GM04504 (cell line): ENCODE measurements at regions not wholly inside any gene's neighbourhood (a gene's known extent, or its start where the extent isn't known, plus 50 kb on each side); places are given as distances from the start of the nearest gene placed in this dataset.
A peak's percentile ranks its signal among the peaks of the same experiment; 100 is the strongest.
"Not testable (repeated sequence)": the region's sequence is repeated elsewhere in the genome, so short reads cannot be mapped to it uniquely, and the experiment has no call there.

Experiments used
- DNase-seq: peaks from one replicate; pipeline ENCODE4 v3.0.0-alpha.2; 2012; ENCODE audit warnings: low read depth

DNA sequence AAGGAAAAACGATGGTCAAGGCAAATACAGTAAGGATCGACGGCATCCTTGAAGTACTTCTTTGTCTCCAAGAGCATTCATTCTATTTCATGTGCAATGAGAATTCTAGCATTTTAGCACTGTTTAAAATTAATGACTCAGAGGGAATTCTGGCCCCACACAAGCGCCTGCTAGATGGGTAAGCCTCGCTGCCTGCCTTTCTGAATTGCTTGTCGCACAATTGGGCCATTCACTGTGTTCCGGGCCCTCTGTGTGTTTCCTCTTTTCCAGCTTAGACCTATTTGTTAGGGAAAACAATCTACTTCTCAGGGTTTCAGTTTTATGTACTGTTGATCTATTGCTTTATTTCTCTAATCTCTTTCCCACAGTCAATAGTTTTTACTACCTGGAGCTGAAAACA, 204.7 kb upstream of the ZNF32 start:
- no peak for DNase-seq

DNA sequence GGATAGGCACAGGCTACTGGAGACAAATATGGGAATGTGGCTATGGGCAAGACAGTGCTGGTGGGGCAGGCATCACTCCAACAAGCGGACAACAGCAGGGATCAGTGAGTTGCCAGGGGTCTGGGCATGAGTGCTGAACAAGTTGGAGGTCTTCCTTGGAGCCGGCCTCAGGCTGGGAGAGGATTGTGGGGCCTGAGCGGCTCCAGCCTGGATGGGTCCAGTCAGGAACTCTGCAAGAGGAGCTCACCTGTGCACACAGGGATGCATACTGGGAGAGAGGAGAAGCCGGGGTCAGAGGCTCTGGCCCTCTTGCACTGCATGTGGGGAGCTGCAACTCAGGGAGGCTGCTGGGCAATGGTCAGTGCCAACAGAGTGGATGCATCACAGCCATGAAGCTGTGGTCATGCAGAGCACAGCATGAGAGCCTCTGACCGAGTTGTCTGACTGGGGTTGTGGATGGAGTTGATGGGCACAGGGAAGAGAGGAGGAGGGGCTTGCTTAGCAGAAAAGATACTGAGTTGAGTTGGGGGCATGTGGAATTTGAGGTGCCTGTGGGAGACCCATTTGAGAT, 204.0 kb upstream of the ZNF32 start:
- no peak for DNase-seq

DNA sequence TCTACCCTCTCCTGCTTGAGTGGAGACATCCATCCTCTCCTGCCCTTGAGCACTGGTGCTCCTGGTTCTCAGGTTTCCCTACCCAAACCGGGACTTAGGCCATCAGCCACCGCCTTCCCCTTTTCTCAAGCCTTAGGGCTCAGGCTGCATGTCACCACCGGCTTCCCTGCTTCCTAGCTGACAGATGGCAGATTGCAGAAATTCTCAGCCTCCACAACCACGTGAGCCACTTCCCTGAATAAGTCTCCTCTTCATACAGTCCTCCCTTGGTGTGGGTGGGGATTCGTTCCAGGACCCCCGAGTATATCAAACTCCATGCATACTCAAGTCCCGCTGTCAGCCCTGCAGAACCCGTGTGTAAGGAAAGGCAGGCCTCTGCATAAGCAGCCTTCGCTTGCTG, 203.5 kb upstream of the ZNF32 start:
- DNase-seq, result no peak

DNA sequence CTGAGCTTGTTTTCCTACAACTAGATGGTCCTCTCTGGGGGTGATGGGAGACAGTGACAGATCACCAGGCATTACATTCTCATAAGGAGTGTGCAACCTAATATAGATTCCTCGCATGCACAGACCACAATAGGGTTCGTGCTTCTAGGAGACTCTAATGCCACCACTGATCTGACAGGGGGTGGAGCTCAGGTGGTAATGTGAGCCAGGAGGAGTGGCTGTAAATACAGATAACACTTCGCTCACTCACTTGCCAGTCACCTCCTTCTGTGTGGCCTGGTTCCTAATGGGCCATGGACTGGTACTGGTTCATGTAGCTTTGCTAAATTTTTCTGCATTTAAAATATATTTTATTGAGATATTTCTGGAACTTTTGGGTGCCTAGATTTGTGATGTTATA, 202.3 kb upstream of the ZNF32 start:
- no peak for DNase-seq

DNA sequence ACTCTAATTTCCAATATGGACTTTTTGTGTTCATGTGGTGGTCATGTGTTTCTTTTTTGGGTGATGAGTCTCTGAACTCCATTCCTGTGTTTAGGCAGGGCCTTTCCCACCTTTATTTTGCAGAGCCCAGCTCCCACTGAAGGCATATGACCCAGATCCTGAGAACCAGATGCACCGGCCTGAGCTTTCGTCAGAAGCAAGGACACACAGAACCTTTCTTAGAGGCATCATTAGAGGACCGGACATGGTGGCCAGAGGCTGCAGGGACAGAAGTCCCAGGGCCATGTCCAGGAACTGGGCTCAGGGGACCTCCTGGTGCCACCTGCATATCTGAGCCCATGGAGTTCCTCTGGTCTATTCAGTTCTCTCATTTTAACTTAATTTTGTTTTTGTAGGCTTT, 200.9 kb upstream of the ZNF32 start:
- no peak for DNase-seq

DNA sequence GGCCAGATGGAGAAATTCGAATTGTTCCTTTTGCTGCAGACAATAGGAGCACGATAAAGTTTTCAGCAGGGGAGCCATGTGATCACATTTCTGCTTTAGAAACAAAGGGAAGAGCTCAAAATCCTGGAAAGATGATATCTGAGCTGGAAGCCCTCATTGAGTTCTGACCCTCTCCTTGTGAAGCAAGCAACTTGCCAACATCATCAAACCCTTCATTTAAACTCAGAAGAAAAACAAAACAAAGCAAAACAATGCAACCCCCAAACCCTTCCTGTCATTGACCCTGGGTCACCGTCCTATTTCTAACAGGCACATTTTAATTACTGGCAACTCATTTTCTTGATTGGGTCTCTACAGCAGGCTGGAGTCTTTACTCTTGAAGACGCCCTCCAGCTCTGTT, 198.3 kb upstream of the ZNF32 start:
- no peak for DNase-seq

DNA sequence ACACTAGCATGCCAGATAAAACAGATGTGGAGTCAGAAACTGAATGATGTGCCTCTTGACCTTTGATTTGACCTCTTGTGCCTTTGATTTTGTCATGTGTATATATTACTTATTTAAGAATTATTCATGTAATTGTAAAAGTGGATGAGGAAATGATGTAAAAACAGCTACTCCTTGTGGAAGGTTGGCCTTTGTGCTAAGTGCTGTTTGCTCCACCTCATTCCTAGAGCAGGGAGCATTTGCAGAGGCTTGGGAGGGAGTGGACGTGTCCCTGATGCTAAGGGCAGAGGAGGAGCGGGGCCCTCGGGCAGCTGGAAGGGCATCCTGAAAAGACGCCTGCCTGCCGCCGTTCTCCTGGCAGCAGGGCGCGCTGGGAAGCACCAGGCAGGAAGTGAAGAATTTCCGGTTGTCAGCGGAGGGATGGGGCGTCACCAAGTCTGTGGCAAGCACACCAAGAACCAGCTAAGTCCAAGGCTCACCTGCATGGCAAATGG, 197.6 kb upstream of the ZNF32 start:
- DNase-seq, result no peak

DNA sequence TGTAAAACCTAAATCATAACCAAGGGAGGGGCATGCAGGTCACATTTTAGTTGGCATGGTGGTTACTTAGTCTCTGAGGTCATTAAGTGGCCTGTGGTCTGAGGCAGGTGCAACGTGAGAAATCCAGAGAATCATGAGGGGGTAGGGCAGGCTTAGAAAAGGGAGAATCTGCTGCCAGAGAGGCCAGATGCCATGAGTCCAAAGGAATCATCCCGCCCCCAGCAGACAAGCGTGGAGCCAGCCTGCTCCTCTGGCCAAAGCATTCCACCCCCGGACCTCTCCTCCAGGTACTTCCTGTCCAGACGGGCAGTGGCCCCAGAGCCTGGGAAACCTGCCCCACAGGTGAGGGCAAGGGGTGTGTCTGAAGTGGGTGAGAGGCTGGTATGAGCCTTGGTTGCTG, 196.4 kb upstream of the ZNF32 start:
- DNase-seq, result no peak

DNA sequence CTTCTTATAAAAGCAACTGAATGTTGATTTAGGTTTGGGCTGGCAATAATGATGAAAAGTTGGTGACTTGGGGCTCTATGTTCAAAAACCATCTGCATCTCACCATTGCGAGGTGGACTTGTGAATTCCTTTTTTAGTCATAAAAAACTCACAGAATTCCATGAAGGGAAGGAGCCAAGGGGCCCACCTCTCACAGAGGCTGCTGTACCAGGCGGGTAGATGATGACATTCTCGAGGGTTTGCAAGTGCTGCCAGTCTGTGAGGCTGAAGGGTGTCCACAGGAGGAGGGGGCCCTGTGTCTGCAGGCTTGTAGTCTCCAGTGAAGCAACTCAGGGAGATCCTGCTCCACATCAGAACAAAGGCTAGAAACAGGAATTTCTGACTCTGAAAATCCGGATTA, 195.5 kb upstream of the ZNF32 start:
- no peak for DNase-seq

DNA sequence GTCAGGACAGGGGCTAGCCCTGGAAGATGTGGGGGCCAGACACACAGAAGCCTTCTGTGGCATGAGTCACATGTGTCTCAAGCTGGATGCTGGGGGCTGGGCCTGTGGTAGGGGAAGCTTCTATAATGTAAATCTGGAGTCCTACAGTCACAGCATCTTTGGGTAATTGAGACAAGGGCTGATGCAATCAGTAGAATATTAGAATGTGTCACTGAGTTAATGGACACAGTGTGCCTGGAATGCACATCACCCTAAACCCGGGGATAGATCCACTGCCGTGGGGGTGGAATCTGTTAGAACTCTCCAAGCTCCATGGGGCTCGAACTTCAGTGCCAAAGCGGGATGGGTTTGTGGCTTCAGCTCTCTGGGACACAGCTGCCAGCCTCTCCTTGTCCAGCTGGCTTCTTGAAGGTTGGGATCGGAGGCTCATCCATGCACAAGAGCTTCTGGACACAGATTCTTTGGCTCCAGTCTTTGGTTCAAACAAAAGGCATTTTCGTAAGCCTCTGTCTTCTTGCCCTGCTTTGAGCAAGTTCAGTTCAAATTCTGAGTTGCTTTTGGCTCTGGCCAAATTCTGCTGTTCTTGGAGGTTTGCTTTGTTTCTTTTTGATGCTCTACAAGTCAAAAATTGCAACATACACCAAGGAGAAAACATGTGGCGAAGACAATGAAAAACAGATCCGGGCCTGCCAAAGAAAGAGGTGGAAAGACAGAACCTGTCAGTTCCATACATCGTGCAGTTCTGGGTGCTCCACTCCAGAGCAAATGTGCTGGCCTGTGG, 194.8 kb upstream of the ZNF32 start:
- peak; percentile 66 for DNase-seq

DNA sequence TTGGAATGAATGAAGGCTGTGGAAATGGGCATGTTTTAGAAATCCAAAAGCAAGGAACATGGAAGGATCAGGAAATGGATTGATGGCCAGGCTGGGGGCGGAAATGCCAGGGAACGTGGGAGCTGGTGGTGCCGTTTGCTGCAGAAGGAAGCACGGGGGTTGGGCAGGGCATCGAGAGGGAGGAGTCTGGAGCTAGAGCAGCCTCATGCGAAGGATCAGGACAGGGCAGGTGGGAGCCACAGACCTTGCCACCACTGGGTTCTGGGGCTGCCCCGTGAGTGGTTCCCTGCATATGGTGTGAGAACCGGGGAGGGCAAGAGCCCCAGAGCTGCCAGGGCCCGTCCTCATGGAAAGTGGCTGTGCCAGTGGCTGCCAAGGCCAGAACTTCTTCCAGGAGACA, 193.8 kb upstream of the ZNF32 start:
- DNase-seq, result no peak

DNA sequence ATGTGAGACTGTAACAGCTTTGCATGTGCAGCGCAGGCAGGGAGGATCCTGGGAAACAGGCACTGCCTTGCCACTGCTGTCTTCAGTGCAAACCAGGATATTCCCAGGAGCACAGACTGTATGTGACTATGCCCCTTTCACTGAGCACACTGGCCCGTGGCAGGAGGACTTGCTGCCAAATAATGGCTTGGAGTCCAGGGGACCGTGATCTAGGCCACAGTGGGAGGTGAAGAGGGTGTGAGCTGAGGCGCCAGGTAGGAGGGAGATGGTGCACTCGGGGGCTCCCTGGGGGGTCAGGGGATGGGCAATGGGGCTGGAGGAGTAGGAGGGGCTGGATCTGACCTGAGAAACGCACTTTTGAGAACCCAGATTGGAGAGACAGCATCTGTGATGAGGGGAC, 193.4 kb upstream of the ZNF32 start:
- DNase-seq, result no peak

DNA sequence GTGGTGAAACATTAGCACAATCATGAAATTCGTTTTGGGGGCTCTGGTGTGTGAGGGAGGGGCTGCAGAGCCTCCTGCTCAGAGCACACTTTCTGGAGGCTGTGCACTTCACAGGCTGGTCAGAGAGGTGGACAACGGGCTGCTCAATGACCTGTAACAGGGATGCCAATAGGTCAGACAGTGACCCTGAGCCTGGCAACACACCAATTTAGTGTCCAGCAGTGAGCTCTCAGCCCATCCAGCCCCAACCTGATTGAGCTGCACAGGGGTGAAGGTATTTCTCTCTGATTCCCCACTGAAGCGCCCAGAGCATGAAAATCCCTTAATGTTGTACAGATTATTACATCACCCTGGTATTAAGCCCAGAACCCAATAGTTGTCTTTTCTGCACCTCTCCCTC, 191.3 kb upstream of the ZNF32 start:
- DNase-seq, result no peak

DNA sequence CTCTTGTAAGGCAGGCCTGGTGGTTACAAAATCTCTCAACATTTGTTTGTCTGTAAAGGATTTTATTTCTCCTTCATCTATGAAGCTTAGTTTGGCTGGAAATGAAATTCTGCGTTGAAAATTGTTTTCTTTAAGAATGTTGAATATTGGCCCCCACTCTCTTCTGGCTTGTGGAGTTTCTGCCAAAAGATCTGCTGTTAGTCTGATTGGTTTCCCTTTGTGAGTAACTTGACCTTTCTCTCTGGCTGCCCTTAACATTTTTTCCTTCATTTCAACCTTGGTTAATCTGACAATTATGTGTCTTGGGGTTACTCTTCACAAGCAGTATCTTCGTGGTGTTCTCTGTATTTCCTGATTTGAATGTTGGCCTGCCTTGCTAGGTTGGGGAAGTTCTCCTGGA, 186.1 kb upstream of the ZNF32 start:
- not testable (repeated sequence) for DNase-seq

DNA sequence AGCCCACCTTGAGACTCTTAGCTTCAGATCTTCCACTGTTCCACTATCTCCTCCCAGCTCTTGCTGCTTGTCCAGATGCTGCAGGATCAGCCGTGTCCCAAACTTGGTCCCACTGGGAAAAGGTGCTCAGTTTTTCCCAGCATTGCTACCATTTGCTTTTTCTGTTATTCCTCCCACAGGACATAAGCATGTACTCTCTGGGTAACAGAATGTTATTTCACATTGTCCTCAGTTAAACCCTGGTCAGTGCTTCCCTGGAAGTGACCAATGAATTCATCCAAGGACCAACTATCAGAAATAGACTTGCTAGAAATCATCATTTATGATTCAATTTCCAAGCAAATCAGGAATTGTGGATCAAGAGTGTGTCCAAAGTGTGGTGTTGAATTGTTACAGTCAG, 179.2 kb upstream of the ZNF32 start:
- DNase-seq, result no peak

DNA sequence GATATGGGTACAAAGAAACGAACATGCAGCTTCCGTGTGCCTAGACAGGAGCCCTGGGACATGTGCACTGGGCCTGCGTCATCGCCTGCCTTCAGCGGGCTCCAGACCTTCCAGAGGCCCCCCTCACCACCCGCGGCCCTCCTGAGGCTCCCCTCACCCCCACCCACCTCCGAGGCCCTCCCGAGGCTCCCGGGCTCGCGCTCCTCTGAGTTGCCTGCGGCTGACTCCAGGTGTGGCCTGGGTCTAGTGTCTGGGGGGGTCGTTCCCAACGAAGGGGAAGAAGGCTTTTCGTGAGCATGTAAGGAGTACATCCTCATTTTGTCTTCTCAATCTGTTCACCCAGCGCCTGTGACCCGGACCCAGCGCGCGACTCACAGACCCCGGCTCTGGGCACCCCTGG, 177.3 kb upstream of the ZNF32 start:
- no peak for DNase-seq

DNA sequence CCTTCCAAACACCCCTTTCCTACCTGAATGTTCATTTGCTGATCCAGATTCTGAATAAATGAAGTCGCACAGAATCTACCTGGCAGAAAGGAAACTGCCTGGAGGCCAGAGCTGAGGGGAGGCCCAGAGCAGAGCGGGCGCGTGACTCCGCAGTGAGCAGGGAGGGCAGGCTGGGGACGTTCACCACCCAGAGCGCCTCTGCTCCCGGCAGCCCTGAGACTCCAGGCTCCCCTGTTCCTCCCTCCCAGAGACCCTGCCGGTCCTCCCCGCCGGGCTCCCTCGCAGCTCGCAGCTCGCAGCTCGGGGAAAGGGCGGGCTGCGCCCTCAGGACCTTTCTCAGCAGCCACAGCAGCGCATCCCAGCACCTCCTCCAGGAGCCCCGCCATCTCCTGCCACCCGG, 176.7 kb upstream of the ZNF32 start:
- no peak for DNase-seq

DNA sequence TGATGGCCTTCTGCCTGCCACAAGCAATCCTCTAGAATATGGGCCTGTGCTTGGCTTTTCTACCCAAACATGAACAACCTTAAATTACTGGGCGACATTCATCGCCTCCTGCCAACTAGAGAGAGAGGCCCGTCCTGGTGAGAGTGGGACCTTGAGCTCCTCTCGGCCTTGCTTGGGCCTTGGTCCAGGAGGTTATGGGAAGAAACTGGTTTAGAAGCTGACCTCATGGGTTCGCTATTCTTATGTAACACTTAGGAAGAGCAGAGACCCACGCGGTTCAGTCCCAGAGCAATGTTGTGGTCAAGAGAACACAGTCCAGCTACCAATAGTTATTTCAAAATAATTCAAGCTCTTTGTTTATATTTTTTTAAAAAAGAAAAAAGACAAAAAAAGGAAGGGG, 176.3 kb upstream of the ZNF32 start:
- DNase-seq, result no peak

DNA sequence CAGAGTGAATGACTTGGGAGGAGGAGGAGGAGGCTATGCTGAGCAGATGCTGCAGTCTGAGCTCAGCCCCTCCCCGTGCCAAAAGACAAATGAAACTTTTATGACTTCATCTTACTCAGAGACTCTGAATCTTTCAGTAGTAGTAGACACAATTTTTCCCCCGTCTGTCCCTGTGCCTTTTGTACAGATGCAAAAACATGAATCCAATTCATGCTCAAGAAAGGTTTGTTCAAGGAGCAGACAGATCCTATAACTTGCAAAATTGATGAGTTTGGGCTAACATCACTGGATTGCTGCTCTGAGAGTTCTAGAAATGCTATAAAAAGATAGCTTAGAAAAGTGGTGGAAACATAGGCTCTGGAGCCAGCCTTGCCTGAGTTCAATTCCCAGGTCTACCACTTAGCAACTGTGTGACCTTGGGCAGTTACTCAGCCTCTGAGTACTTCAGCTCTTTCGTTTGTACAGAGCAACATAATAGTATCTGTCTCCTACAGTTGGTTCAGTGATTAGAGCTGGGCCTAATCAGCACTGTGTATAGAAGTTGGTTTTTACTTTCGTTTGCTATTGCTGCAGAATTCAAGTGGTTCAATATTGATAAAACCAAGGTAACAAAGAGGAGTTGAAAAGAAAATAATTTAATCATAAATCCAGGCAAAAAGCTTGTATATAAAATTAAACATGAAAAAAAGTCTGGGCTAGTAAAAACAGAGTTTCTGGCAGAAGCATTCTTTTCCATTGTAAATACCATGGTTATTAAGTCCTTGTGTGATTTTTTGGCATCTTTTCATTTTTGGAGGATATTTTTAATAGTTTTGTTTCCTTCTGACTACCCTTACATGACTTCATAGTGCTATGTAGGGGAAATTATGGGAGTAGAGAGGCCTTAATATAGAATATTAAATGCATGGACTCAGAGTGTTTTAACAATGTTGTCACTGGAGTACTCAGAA, 174.2 kb upstream of the ZNF32 start:
- DNase-seq, result no peak

DNA sequence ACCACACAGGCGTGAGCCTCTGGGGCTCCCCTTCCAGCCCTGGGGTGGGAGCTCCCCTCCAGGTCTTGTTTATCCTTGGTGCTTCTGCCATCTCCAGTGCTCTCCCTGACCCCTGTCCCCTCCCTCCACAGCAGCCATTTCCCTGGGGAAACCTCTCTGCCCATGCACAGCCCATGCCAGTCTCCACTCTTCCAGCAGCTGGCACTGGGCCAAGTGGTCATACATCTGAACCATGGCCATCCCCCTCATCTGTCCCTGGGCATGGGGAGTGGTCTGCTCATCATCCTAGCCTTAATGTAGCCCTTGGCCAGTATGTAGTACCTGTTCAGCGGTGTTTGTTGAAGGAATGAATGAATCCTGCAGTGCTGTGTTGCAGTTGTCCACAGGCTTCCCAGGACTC, 172.4 kb upstream of the ZNF32 start:
- DNase-seq, result no peak

DNA sequence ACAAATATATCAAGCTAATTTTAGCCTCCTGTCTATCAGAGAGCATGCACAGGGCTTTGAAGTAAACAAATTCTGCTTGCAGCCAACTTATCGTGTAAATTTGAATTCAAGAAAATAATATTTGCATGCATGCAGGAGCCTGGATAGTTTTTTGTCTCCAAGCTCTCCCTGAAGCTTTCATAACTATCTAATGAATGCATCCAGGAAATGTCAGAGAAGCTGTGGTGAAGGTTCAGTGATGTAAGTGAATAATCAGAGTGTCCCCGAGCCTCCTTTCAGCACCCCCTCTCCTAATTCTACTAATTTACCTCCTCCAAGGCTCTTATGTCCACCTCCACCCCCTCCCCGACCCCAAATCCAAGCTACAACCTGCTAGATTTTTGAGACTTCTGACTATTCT, 172.0 kb upstream of the ZNF32 start:
- DNase-seq, result no peak

DNA sequence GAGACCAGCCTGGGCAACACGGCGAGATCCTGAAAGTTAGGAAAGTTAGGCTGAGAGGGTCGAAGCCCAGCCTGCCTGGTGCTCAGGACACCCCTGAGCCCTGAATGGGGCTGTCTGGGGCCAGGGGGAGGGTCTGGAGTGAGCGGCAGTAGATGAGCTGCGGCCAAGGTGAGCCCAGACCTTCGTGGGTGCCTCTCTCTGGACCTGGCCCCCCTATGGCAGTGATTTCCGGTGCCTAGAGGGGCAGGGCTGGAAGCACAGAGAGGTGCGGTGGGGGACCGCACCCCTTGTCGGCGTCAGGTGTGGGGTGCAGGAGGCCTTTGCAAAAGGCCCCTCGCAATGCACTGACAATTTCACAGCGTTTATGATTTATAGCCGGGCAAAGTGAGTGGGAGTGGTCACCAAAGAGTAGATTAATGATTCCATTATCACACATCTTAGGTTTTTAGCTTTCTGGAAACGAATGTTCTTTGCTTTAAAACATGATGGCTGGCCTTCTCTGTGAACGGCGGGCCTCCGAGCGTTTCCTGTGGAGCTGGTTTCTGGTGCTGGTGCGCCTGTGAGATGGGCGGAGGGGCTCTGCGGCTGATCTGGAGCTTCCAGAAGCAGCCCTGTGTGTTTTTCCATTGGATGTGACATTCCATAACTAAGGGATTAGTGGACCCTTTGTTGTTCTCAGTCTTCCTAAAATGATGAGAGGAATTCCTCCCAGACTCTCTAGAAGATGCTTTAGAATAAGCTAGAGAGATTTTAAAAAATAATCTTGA, 171.0 kb upstream of the ZNF32 start:
- no peak for DNase-seq
